ENCODE measurements at regions not wholly inside any gene's neighbourhood (a gene's known extent, or its start where the extent isn't known, plus 50 kb on each side); places are given as distances from the start of the nearest gene placed in this dataset.

- TF ChIP-seq, protein P1, sequence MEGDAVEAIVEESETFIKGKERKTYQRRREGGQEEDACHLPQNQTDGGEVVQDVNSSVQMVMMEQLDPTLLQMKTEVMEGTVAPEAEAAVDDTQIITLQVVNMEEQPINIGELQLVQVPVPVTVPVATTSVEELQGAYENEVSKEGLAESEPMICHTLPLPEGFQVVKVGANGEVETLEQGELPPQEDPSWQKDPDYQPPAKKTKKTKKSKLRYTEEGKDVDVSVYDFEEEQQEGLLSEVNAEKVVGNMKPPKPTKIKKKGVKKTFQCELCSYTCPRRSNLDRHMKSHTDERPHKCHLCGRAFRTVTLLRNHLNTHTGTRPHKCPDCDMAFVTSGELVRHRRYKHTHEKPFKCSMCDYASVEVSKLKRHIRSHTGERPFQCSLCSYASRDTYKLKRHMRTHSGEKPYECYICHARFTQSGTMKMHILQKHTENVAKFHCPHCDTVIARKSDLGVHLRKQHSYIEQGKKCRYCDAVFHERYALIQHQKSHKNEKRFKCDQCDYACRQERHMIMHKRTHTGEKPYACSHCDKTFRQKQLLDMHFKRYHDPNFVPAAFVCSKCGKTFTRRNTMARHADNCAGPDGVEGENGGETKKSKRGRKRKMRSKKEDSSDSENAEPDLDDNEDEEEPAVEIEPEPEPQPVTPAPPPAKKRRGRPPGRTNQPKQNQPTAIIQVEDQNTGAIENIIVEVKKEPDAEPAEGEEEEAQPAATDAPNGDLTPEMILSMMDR (IDR thresholded peaks at IDR 0.05): no peak
- TF ChIP-seq POLR2A (IDR thresholded peaks at IDR 0.05) (no peak), EP300 (IDR thresholded peaks at IDR 0.05) (no peak)
Measured at GRCh38 chr3:59237121-59237520, 187.3 kb upstream of the CFAP20DC start.
